ENCODE measurements at regions not wholly inside any gene's neighbourhood (a gene's known extent, or its start where the extent isn't known, plus 50 kb on each side); places are given as distances from the start of the nearest gene placed in this dataset.

DNA sequence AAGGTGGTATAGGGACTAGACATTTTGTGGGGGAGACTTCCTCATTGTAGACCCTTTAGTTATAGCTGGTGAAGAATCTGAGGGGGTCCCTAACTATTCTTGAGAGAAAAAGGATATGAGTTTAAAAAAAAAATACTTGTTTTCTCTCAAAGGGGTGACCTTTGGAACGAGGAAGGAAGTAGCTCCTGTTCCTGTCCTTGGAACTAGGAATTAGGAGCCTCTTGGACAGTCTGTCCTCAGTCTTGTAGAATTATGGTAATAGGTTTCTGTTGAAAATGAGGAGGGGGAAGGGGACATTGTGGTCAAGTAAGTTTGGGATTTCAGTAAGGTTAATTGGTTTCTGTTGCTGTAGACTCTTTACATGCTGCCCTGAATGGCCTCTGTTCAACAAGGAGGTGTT lies 56.5 kb downstream of the PLEKHG1 start:
- no peak for TF ChIP-seq CTCF (IDR thresholded peaks at IDR 0.05)
- Histone ChIP-seq H3K9me3 (ENCODE audit: control insufficient read depth in 1 of 2, insufficient read depth in 1 of 2, low read length in 2 of 2) (no peaks in the 10 kb centered on the region), H3K27ac (ENCODE audit: low read depth in 1 of 2, low read length in 2 of 2) (no peak overlapping the region), H3K4me3 (ENCODE audit: low read length) (no peak overlapping the region), H3K36me3 (ENCODE audit: insufficient read depth, low read length) (no peaks in the 10 kb centered on the region), H3K4me1 (ENCODE audit: insufficient read depth, low read length) (no peaks in the 10 kb centered on the region), H3K27me3 (ENCODE audit: control insufficient read depth in 1 of 2, insufficient read depth in 2 of 2, low read length in 2 of 2) (no peaks in the 10 kb centered on the region)
- no peaks in the 10 kb centered on the region for H3K4me1 Mint-ChIP-seq (ENCODE audit: low read depth)
- ChIA-PET POLR2A (no interaction called here), CTCF (no interaction called here)
- ATAC-seq (ENCODE audit: poor library complexity), result no peak
- no peaks in the 10 kb centered on the region for H3K9me3 Mint-ChIP-seq
- no peak for DNase-seq
- intact Hi-C loops (cut with DNase I, micrococcal nuclease), result no loop called here
- no peaks in the 10 kb centered on the region for H3K27me3 Mint-ChIP-seq
- no peak overlapping the region for H3K4me3 Mint-ChIP-seq
- no peak overlapping the region for H3K27ac Mint-ChIP-seq
- no peaks in the 10 kb centered on the region for H3K36me3 Mint-ChIP-seq (ENCODE audit: low read depth)

- Mint-ChIP-seq H3K4me1 (ENCODE audit: low read depth) (no peaks in the 10 kb centered on the region), H3K4me3 (no peak overlapping the region), H3K27me3 (no peaks in the 10 kb centered on the region), H3K36me3 (ENCODE audit: low read depth) (no peaks in the 10 kb centered on the region), H3K27ac (no peak overlapping the region), H3K9me3 (no peaks in the 10 kb centered on the region)
- CTCF ChIA-PET, result interaction anchor here (0.9 kb wide), 1 partner anchor 12 kb away, joined by 3 read pairs; no protein-coding TSS in a partner anchor
- no peak for ATAC-seq (ENCODE audit: poor library complexity)
- Histone ChIP-seq H3K27ac (ENCODE audit: low read depth in 1 of 2, low read length in 2 of 2) (no peak overlapping the region), H3K36me3 (ENCODE audit: insufficient read depth, low read length) (no peaks in the 10 kb centered on the region), H3K4me1 (ENCODE audit: insufficient read depth, low read length) (no peaks in the 10 kb centered on the region), H3K9me3 (ENCODE audit: control insufficient read depth in 1 of 2, insufficient read depth in 1 of 2, low read length in 2 of 2) (no peaks in the 10 kb centered on the region), H3K27me3 (ENCODE audit: control insufficient read depth in 1 of 2, insufficient read depth in 2 of 2, low read length in 2 of 2) (no peaks in the 10 kb centered on the region), H3K4me3 (ENCODE audit: low read length) (no peak overlapping the region)
- no peak for DNase-seq
- POLR2A ChIA-PET, result no interaction called here
- intact Hi-C loops (cut with DNase I, micrococcal nuclease), result no loop called here
- TF ChIP-seq CTCF (IDR thresholded peaks at IDR 0.05), result no peak
Observed at GRCh38 chr6:150658421-150658820, 58.7 kb downstream of the PLEKHG1 start.

DNA sequence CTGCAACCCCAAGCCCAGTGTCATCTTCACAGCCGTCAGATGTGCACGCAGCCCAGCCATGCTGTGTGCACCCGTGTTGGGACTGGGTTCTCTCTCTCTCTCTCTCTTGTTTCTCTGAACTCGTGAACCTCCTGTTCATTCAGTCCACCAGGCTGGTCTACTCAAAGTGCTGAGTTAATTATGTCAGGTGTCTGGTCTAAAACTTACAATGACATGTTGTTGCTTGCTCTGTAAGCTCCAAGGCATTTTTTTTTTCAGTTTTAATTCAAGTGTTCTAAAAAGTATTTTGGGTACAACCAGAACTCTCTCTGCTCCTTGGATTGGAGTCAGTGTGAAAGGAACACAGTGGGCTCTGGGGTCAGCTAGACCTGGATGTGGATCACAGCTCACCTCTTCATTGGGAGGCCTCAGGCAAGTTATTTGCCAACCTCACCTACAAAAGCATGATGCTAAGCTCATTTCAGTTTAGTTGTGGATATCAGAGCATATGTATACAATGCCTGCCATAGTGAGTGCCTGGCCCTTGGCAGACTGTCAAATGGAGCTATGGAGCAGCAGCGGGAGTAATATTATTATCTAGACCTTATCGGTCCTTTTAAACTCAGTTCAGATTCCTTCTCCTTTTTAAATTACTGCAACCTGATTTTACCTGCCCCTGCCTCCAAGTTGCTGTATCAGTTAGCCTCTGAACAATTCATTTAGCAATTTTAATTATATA lies 59.5 kb downstream of the PLEKHG1 start:
- Mint-ChIP-seq H3K27me3 (no peaks in the 10 kb centered on the region), H3K36me3 (ENCODE audit: low read depth) (no peaks in the 10 kb centered on the region), H3K4me1 (ENCODE audit: low read depth) (no peaks in the 10 kb centered on the region), H3K27ac (no peak overlapping the region), H3K9me3 (no peaks in the 10 kb centered on the region), H3K4me3 (no peak overlapping the region)
- no peaks in the 10 kb centered on the region for H3K27me3 ChIP-seq (ENCODE audit: control insufficient read depth in 1 of 2, insufficient read depth in 2 of 2, low read length in 2 of 2)
- no peaks in the 10 kb centered on the region for H3K4me1 ChIP-seq (ENCODE audit: insufficient read depth, low read length)
- no peak for TF ChIP-seq CTCF (IDR thresholded peaks at IDR 0.05)
- H3K36me3 ChIP-seq (ENCODE audit: insufficient read depth, low read length), result no peaks in the 10 kb centered on the region
- H3K27ac ChIP-seq (ENCODE audit: low read depth in 1 of 2, low read length in 2 of 2), result no peak overlapping the region
- DNase-seq (no peak), ATAC-seq (ENCODE audit: poor library complexity) (no peak)
- H3K4me3 ChIP-seq (ENCODE audit: low read length), result no peak overlapping the region
- ChIA-PET CTCF (interaction anchor here (0.9 kb wide), 1 partner anchor 13 kb away, joined by 3 read pairs; no protein-coding TSS in a partner anchor), POLR2A (no interaction called here)
- no peaks in the 10 kb centered on the region for H3K9me3 ChIP-seq (ENCODE audit: control insufficient read depth in 1 of 2, insufficient read depth in 1 of 2, low read length in 2 of 2)
- intact Hi-C loops (cut with DNase I, micrococcal nuclease), result no loop called here
